ENCODE measurements at regions not wholly inside any gene's neighbourhood (a gene's known extent, or its start where the extent isn't known, plus 50 kb on each side); places are given as distances from the start of the nearest gene placed in this dataset.

DNA sequence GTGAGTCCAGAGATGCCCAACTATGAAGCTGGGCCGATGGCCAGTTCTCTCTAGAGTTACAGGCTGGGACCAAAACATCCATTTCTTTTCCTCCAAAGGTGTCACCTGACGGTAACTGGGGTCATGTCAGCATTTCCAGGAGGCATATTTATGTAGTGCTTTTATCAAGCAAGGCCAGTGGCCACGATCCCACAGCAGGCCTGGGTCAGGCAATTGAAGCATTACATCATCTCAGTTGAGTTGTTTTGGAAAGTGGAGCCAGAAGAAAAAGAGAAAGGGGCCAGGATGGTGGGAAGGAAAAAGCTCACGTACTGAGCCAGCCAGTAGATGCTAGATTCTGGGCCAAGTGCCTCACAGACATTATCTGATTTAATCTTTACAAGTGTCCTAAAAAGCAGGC, 73.9 kb upstream of the BRINP1 start:
- Histone ChIP-seq H3K4me3 (ENCODE audit: low read length) (no peak overlapping the region), H3K9ac (ENCODE audit: low read length) (no peak overlapping the region), H3K4me1 (ENCODE audit: control insufficient read depth, insufficient read depth, low read length) (no peaks in the 10 kb centered on the region), H3K27me3 (ENCODE audit: control insufficient read depth, insufficient read depth, low read length) (no peaks in the 10 kb centered on the region), H3K27ac (ENCODE audit: low read depth, low read length) (no peak overlapping the region), H3K36me3 (ENCODE audit: control insufficient read depth, insufficient read depth, low read length) (no peaks in the 10 kb centered on the region)

- H3K4me3 ChIP-seq (ENCODE audit: low read length), result no peak overlapping the region
Measured at GRCh38 chr9:119441832-119442231, 72.6 kb upstream of the BRINP1 start.

GRCh38 chr9:119441338-119441737, 72.1 kb upstream of the BRINP1 start:
- no peak overlapping the region for H3K4me3 ChIP-seq (ENCODE audit: low read length)
- no peaks in the 10 kb centered on the region for H3K27me3 ChIP-seq (ENCODE audit: control insufficient read depth, insufficient read depth, low read length)
- no peak overlapping the region for H3K9ac ChIP-seq (ENCODE audit: low read length)
- H3K27ac ChIP-seq (ENCODE audit: low read depth, low read length), result no peak overlapping the region
- H3K36me3 ChIP-seq (ENCODE audit: control insufficient read depth, insufficient read depth, low read length), result no peaks in the 10 kb centered on the region
- H3K4me1 ChIP-seq (ENCODE audit: control insufficient read depth, insufficient read depth, low read length), result no peaks in the 10 kb centered on the region

More at GRCh38 chr9:119441832-119442231, 72.6 kb upstream of the BRINP1 start:
- H3K9ac ChIP-seq (ENCODE audit: low read length), result no peak overlapping the region
- H3K36me3 ChIP-seq (ENCODE audit: control insufficient read depth, insufficient read depth, low read length), result no peaks in the 10 kb centered on the region
- no peaks in the 10 kb centered on the region for H3K27me3 ChIP-seq (ENCODE audit: control insufficient read depth, insufficient read depth, low read length)
- no peak overlapping the region for H3K27ac ChIP-seq (ENCODE audit: low read depth, low read length)
- no peaks in the 10 kb centered on the region for H3K4me1 ChIP-seq (ENCODE audit: control insufficient read depth, insufficient read depth, low read length)

DNA sequence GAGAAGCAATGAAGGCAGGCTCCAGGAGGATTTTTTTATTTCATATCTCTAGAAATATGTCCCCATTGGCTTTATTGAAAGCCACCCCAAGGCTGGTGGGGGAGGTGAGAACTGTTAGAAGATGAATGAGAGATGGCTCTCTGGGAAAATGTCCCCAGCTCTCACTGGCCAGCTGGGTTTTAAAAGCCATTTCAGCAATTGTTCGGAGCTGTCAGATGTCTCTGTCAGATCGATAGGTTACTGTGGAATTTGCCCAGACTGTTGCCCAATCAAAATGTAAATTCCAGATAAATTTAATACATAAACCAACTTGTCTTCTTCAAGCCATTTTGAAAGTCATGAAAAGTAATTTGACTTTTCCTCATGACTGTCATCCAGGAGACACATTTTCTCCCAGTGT, 67.0 kb upstream of the BRINP1 start:
- H3K9ac ChIP-seq (ENCODE audit: low read length), result no peak overlapping the region
- H3K36me3 ChIP-seq (ENCODE audit: control insufficient read depth, insufficient read depth, low read length), result no peaks in the 10 kb centered on the region
- H3K27ac ChIP-seq (ENCODE audit: low read depth, low read length), result no peak overlapping the region
- H3K4me3 ChIP-seq (ENCODE audit: low read length), result no peak overlapping the region
- H3K4me1 ChIP-seq (ENCODE audit: control insufficient read depth, insufficient read depth, low read length), result no peaks in the 10 kb centered on the region
- no peaks in the 10 kb centered on the region for H3K27me3 ChIP-seq (ENCODE audit: control insufficient read depth, insufficient read depth, low read length)

DNA sequence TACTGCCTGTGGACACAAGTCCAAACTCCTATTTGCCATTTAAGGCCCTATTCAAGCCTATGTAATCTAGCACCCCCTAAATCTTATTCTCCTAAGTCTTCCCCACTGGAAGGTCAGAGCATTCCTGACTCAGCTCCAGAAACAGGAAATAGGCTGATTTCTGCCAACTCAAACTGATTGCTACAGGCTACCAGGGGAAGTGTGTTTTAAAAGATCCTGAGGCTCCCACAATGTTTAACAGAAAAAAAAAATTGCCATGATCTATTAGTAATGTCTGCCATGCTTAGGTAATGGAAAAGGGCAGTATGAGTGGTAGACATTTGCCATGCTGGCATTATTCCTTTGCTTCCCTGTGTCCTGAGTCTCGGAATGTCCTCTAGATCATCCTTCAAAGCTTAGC, 65.8 kb upstream of the BRINP1 start:
- no peaks in the 10 kb centered on the region for H3K36me3 ChIP-seq (ENCODE audit: control insufficient read depth, insufficient read depth, low read length)
- H3K27ac ChIP-seq (ENCODE audit: low read depth, low read length), result no peak overlapping the region
- no peaks in the 10 kb centered on the region for H3K27me3 ChIP-seq (ENCODE audit: control insufficient read depth, insufficient read depth, low read length)
- no peaks in the 10 kb centered on the region for H3K4me1 ChIP-seq (ENCODE audit: control insufficient read depth, insufficient read depth, low read length)
- H3K4me3 ChIP-seq (ENCODE audit: low read length), result no peak overlapping the region
- no peak overlapping the region for H3K9ac ChIP-seq (ENCODE audit: low read length)

- Histone ChIP-seq H3K4me3 (ENCODE audit: low read length) (no peak overlapping the region), H3K27me3 (ENCODE audit: control insufficient read depth, insufficient read depth, low read length) (no peaks in the 10 kb centered on the region), H3K36me3 (ENCODE audit: control insufficient read depth, insufficient read depth, low read length) (no peaks in the 10 kb centered on the region), H3K27ac (ENCODE audit: low read depth, low read length) (no peak overlapping the region), H3K4me1 (ENCODE audit: control insufficient read depth, insufficient read depth, low read length) (no peaks in the 10 kb centered on the region), H3K9ac (ENCODE audit: low read length) (no peak overlapping the region)
Measured at GRCh38 chr9:119432428-119432827, 63.2 kb upstream of the BRINP1 start.

- H3K27ac ChIP-seq (ENCODE audit: low read depth, low read length), result no peak overlapping the region
- no peak overlapping the region for H3K9ac ChIP-seq (ENCODE audit: low read length)
- H3K36me3 ChIP-seq (ENCODE audit: control insufficient read depth, insufficient read depth, low read length), result no peaks in the 10 kb centered on the region
- no peaks in the 10 kb centered on the region for H3K4me1 ChIP-seq (ENCODE audit: control insufficient read depth, insufficient read depth, low read length)
- no peaks in the 10 kb centered on the region for H3K27me3 ChIP-seq (ENCODE audit: control insufficient read depth, insufficient read depth, low read length)
- no peak overlapping the region for H3K4me3 ChIP-seq (ENCODE audit: low read length)
Measured at GRCh38 chr9:119429302-119429701, 60.1 kb upstream of the BRINP1 start.

DNA sequence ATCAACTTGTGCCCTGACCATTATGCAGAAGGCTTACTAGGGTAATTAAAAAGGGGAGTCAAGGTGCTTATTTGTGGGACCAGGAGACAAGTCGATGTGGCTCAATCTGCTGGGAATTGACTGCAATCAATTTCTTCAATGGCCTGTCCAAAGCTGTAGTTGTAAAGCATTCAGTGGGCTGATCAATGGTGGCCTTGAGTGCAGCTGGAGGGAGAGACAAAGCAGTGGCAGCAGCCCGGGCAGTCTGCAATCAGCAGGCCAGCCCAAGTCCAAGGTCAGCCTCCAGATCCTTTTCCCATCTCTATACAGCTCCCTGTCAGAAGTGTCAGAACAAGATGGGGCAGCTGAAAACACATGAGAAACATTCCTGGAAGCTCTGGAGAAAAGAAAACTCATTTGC, 51.0 kb upstream of the BRINP1 start:
- no peak overlapping the region for H3K4me3 ChIP-seq (ENCODE audit: low read length)
- no peaks in the 10 kb centered on the region for H3K36me3 ChIP-seq (ENCODE audit: control insufficient read depth, insufficient read depth, low read length)
- H3K27ac ChIP-seq (ENCODE audit: low read depth, low read length), result no peak overlapping the region
- H3K9ac ChIP-seq (ENCODE audit: low read length), result no peak overlapping the region
- H3K27me3 ChIP-seq (ENCODE audit: control insufficient read depth, insufficient read depth, low read length), result no peaks in the 10 kb centered on the region
- H3K4me1 ChIP-seq (ENCODE audit: control insufficient read depth, insufficient read depth, low read length), result no peaks in the 10 kb centered on the region
